CD4-positive, CD25-positive, alpha-beta regulatory T cell (primary cell): ENCODE measurements at regions not wholly inside any gene's neighbourhood (a gene's known extent, or its start where the extent isn't known, plus 50 kb on each side); places are given as distances from the start of the nearest gene placed in this dataset.

Experiments
- ATAC-seq, 2 donors: fragments of 150-1000 bp; cut with Tn5 transposase; one replicate each; pipeline ENCODE4 v1.10.0; 2021; ENCODE audit warnings: low read depth in 2 of 2, moderate number of reproducible peaks in 2 of 2, moderate library complexity in 1 of 2
- DNase-seq, 3 donors: peaks; one replicate each; pipeline versions ENCODE4 v3.0.0 to v3.0.0-alpha.2; 2012 to 2022; ENCODE audit warnings: mixed read lengths in 1 of 3
- H3K27ac ChIP-seq: one replicate; pipeline ENCODE4 v1.7.0; 2013; ENCODE audit warnings: mild to moderate bottlenecking, low read length; ENCODE audit not compliant: insufficient read depth, poor library complexity, severe bottlenecking
- H3K27me3 ChIP-seq: one replicate; pipeline ENCODE4 v1.7.0; 2013; ENCODE audit warnings: low read length; ENCODE audit not compliant: control insufficient read depth, insufficient read depth
- H3K36me3 ChIP-seq: one replicate; pipeline ENCODE4 v1.7.0; 2013; ENCODE audit warnings: mild to moderate bottlenecking, low read length, moderate library complexity; ENCODE audit not compliant: control insufficient read depth, insufficient read depth
- H3K4me1 ChIP-seq: 2 replicates; pipeline ENCODE4 v1.7.0; 2013; ENCODE audit warnings: mild to moderate bottlenecking, low read length; ENCODE audit not compliant: insufficient read depth, control insufficient read depth, poor library complexity, severe bottlenecking
- H3K4me3 ChIP-seq: one replicate; pipeline ENCODE4 v1.7.0; 2013; ENCODE audit warnings: low read depth, mild to moderate bottlenecking, low read length, moderate library complexity
- H3K9me3 ChIP-seq, 2 experiments: 1 replicate in 1 of 2; 2 replicates in 1 of 2; pipeline ENCODE4 v1.7.0; 2013; ENCODE audit warnings: low read length in 2 of 2, mild to moderate bottlenecking in 1 of 2, moderate library complexity in 1 of 2; ENCODE audit not compliant: control insufficient read depth in 2 of 2
- H3K27ac Mint-ChIP-seq, 3 donors: one replicate each; pipeline ENCODE4 v1.8.0; 2020 to 2022; ENCODE audit warnings: mild to moderate bottlenecking in 3 of 3, mixed read lengths in 3 of 3, moderate library complexity in 2 of 3
- H3K27me3 Mint-ChIP-seq: one replicate; pipeline ENCODE4 v1.8.0; 2022; ENCODE audit warnings: mild to moderate bottlenecking, mixed read lengths
- H3K36me3 Mint-ChIP-seq: one replicate; pipeline ENCODE4 v1.8.0; 2020; ENCODE audit warnings: mixed read lengths
- H3K4me1 Mint-ChIP-seq, 4 donors: one replicate each; pipeline ENCODE4 v1.8.0; 2020 to 2022; ENCODE audit warnings: mixed read lengths in 4 of 4, mild to moderate bottlenecking in 1 of 4
- H3K4me3 Mint-ChIP-seq, 4 donors: one replicate each; pipeline ENCODE4 v1.8.0; 2020 to 2022; ENCODE audit warnings: mild to moderate bottlenecking in 4 of 4, mixed read lengths in 4 of 4, moderate library complexity in 3 of 4
- H3K9me3 Mint-ChIP-seq, 7 donors: one replicate each; pipeline ENCODE4 v1.8.0; 2020 to 2022; ENCODE audit warnings: mixed read lengths in 7 of 7, mild to moderate bottlenecking in 3 of 7, moderate library complexity in 2 of 7

- no peaks in the 10 kb centered on the region for H3K4me1 Mint-ChIP-seq
- no peaks in the 10 kb centered on the region for H3K36me3 ChIP-seq
- no peak for ATAC-seq
- no peak for DNase-seq
- H3K27me3 ChIP-seq: no peaks in the 10 kb centered on the region
- H3K9me3 ChIP-seq: no peaks in the 10 kb centered on the region
- H3K4me1 ChIP-seq: no peaks in the 10 kb centered on the region
- no peak overlapping the region for H3K4me3 ChIP-seq
- peaks cover 0 to 5% (median 0%) of the 10 kb centered on the region in 7 donors for H3K9me3 Mint-ChIP-seq
- no peak overlapping the region for H3K27ac Mint-ChIP-seq
- H3K27me3 Mint-ChIP-seq: peaks cover 4% of the 10 kb centered on the region
- H3K4me3 Mint-ChIP-seq: no peak overlapping the region
- H3K36me3 Mint-ChIP-seq: no peaks in the 10 kb centered on the region
- no peak overlapping the region for H3K27ac ChIP-seq
Observed at GRCh38 chr14:53531156-53531555, 378.0 kb upstream of the DDHD1 start.

DNA sequence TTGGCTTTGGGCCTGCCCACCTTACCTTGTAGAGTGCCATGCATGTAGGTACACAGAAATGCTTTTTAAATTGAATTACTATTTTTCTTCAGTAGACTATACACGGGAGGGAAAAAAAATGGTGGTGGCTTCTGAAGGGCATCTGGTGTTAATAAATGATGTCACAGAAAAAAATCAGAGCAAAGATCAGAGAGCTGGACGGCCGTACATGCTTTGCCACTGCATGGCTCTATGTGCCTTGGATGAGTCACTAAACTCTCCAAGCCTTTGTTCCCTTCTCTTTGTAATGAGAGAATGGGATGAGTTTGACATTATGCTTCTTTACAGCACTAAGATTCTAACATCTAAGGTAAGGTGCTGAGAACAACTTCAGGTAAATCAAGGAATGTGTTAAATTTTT, 376.4 kb upstream of the DDHD1 start:
- Histone ChIP-seq H3K4me1 (no peaks in the 10 kb centered on the region), H3K9me3 (no peaks in the 10 kb centered on the region), H3K36me3 (no peaks in the 10 kb centered on the region), H3K4me3 (no peak overlapping the region), H3K27ac (no peak overlapping the region), H3K27me3 (no peaks in the 10 kb centered on the region)
- H3K9me3 Mint-ChIP-seq: peaks cover 0 to 5% (median 3%) of the 10 kb centered on the region in 7 donors
- no peaks in the 10 kb centered on the region for H3K4me1 Mint-ChIP-seq
- no peaks in the 10 kb centered on the region for H3K36me3 Mint-ChIP-seq
- no peak overlapping the region for H3K27ac Mint-ChIP-seq
- ATAC-seq (no peak), DNase-seq (no peak)
- H3K4me3 Mint-ChIP-seq: no peak overlapping the region
- H3K27me3 Mint-ChIP-seq: peaks cover 4% of the 10 kb centered on the region

DNA sequence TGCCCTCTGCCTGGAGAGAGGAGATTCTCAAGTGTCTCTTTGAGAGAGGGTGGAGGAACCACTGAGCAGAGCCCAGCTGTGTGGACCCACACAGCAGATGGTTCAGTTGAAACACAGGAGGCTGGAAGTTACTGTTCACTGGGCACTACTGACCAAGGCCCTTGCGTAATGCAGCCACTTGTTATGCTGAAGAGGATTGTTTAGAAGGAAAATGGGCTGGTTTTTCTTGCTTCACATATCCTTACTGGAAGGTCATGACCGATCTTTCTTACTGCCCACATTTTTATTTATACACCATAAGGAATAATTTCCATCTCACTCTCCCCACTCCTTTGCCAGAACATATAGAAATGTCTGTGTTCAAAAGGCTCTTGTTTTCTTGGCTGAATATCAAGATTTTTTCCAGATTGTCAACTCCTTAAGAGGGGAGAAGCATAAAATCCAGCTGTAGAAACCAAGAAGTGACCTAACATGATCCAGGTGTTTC, 375.1 kb upstream of the DDHD1 start:
- H3K9me3 Mint-ChIP-seq: peaks cover 0 to 5% (median 3%) of the 10 kb centered on the region in 7 donors
- H3K4me3 ChIP-seq: no peak overlapping the region
- no peak overlapping the region for H3K27ac ChIP-seq
- H3K4me1 ChIP-seq: no peaks in the 10 kb centered on the region
- DNase-seq: no peak
- H3K27me3 ChIP-seq: no peaks in the 10 kb centered on the region
- H3K4me1 Mint-ChIP-seq: no peaks in the 10 kb centered on the region
- H3K4me3 Mint-ChIP-seq: no peak overlapping the region
- H3K27me3 Mint-ChIP-seq: peaks cover 4% of the 10 kb centered on the region
- H3K36me3 Mint-ChIP-seq: no peaks in the 10 kb centered on the region
- no peaks in the 10 kb centered on the region for H3K9me3 ChIP-seq
- H3K36me3 ChIP-seq: no peaks in the 10 kb centered on the region
- H3K27ac Mint-ChIP-seq: no peak overlapping the region
- ATAC-seq: no peak

DNA sequence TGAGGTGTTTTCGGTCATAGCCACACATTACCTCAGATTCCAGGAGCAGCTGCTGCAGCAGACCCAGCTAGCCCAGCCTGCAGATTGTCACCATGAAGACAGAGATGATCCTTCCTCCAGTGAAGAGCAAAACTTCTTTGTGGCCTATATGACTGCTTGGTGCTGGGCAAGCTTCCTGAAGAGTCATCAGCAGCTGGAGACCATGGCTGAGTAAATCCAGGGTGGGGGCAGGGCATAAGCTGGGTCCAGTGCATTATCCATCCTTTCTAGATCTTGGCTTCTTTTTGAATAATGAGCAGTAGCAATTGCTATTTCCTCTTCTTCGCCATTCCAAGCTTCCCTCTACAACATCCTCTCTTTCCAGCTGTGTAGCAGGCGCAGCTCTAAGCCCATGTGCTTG, 373.1 kb upstream of the DDHD1 start:
- no peak for DNase-seq
- no peak for ATAC-seq
- Mint-ChIP-seq H3K9me3 (peaks cover 0 to 9% (median 3%) of the 10 kb centered on the region in 7 donors), H3K27ac (no peak overlapping the region), H3K4me1 (no peaks in the 10 kb centered on the region), H3K27me3 (peaks cover 4% of the 10 kb centered on the region), H3K36me3 (no peaks in the 10 kb centered on the region), H3K4me3 (no peak overlapping the region)
- H3K4me1 ChIP-seq: no peaks in the 10 kb centered on the region
- no peaks in the 10 kb centered on the region for H3K36me3 ChIP-seq
- H3K4me3 ChIP-seq: no peak overlapping the region
- no peak overlapping the region for H3K27ac ChIP-seq
- H3K27me3 ChIP-seq: no peaks in the 10 kb centered on the region
- no peaks in the 10 kb centered on the region for H3K9me3 ChIP-seq

DNA sequence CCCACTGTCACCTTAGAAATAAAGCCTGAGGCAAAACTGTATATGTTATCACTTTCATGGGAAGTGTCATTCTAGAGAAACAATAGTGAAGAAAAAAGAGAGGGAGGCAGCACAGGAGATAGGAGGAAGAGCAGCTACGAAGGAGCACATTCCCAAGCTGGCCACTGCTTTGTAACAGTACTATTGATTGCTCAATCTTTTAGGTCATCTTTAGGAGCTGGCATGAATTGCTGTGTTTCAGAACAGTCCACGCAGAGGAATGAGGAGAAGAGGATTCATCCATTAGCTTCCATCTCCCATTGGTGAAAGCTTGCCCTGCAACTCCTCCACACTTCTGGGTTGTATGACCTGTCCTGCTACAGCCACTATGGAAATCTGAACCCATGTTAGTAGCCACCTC, 372.5 kb upstream of the DDHD1 start:
- no peaks in the 10 kb centered on the region for H3K4me1 Mint-ChIP-seq
- Histone ChIP-seq H3K27ac (no peak overlapping the region), H3K27me3 (no peaks in the 10 kb centered on the region), H3K4me3 (no peak overlapping the region), H3K36me3 (no peaks in the 10 kb centered on the region), H3K9me3 (no peaks in the 10 kb centered on the region), H3K4me1 (no peaks in the 10 kb centered on the region)
- no peaks in the 10 kb centered on the region for H3K36me3 Mint-ChIP-seq
- peaks cover 0 to 9% (median 5%) of the 10 kb centered on the region in 7 donors for H3K9me3 Mint-ChIP-seq
- H3K4me3 Mint-ChIP-seq: no peak overlapping the region
- H3K27ac Mint-ChIP-seq: no peak overlapping the region
- peaks cover 4% of the 10 kb centered on the region for H3K27me3 Mint-ChIP-seq
- no peak for ATAC-seq
- no peak for DNase-seq

- Mint-ChIP-seq H3K27ac (no peak overlapping the region), H3K27me3 (peaks cover 4% of the 10 kb centered on the region), H3K4me3 (no peak overlapping the region), H3K9me3 (peaks cover 0 to 9% (median 5%) of the 10 kb centered on the region in 7 donors), H3K4me1 (no peaks in the 10 kb centered on the region), H3K36me3 (no peaks in the 10 kb centered on the region)
- no peaks in the 10 kb centered on the region for H3K4me1 ChIP-seq
- H3K27ac ChIP-seq: no peak overlapping the region
- no peaks in the 10 kb centered on the region for H3K36me3 ChIP-seq
- no peak overlapping the region for H3K4me3 ChIP-seq
- ATAC-seq (no peak), DNase-seq (no peak)
- H3K27me3 ChIP-seq: no peaks in the 10 kb centered on the region
- H3K9me3 ChIP-seq: no peaks in the 10 kb centered on the region
Observed at GRCh38 chr14:53524391-53524790, 371.3 kb upstream of the DDHD1 start.

GRCh38 chr14:53523226-53523625, 370.1 kb upstream of the DDHD1 start:
- H3K4me3 ChIP-seq: no peak overlapping the region
- ATAC-seq (no peak), DNase-seq (no peak)
- no peaks in the 10 kb centered on the region for H3K9me3 ChIP-seq
- no peaks in the 10 kb centered on the region for H3K4me1 Mint-ChIP-seq
- H3K4me3 Mint-ChIP-seq: no peak overlapping the region
- no peaks in the 10 kb centered on the region for H3K36me3 Mint-ChIP-seq
- no peaks in the 10 kb centered on the region for H3K27me3 ChIP-seq
- no peak overlapping the region for H3K27ac ChIP-seq
- H3K36me3 ChIP-seq: no peaks in the 10 kb centered on the region
- H3K27ac Mint-ChIP-seq: no peak overlapping the region
- H3K9me3 Mint-ChIP-seq: peaks cover 0 to 9% (median 5%) of the 10 kb centered on the region in 7 donors
- H3K4me1 ChIP-seq: no peaks in the 10 kb centered on the region
- peaks cover 4% of the 10 kb centered on the region for H3K27me3 Mint-ChIP-seq

DNA sequence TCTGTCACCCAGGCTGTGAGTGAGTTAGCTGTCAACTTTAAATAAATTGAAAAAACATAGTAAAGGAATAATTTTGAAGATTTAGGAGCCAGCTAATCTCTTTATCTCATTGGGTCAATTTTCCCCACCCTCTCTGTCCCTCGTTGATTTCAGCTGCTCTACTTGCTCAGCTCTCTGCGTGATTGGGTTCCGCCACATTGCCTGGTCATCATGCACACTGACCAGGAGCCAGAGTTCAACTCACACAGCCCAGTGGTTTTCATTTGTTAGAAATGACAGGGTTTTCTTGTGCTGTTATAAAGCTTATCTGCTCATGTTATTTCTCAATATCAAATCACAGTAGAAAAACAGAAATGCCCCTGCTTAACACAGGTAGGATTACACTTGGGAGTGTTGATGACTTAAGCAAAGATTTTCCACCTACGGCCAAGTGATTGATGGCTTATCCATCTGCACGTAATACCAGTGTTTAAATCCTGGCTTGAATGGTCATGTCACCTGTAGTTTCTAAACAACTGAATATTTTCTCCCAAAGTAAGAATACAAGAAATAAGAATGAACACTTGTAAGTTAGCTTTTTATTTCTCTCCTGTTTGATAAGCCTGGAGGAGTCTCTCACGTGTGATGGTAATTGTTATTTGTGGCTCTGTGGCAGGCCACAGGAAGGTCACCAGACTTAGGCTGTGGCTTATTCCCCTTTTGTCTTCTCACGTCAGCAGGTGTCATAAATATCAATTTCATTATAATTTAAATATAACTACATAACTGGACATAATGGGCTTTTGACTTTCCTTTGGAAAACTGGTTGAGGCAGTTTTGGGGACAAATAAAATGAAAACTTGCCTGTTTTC, 367.2 kb upstream of the DDHD1 start:
- Histone ChIP-seq H3K27ac (no peak overlapping the region), H3K4me3 (no peak overlapping the region), H3K36me3 (no peaks in the 10 kb centered on the region), H3K9me3 (no peaks in the 10 kb centered on the region), H3K27me3 (no peaks in the 10 kb centered on the region), H3K4me1 (no peaks in the 10 kb centered on the region)
- Mint-ChIP-seq H3K27me3 (no peaks in the 10 kb centered on the region), H3K4me3 (no peak overlapping the region), H3K36me3 (no peaks in the 10 kb centered on the region), H3K27ac (no peak overlapping the region), H3K9me3 (peaks cover 0 to 4% (median 3%) of the 10 kb centered on the region in 7 donors), H3K4me1 (no peaks in the 10 kb centered on the region)
- DNase-seq: no peak
- ATAC-seq: no peak
